Activated CD4-positive, alpha-beta T cell treated with anti-CD3 and anti-CD28 coated beads for 48 hours (primary cell): ENCODE measurements at regions not wholly inside any gene's neighbourhood (a gene's known extent, or its start where the extent isn't known, plus 50 kb on each side); places are given as distances from the start of the nearest gene placed in this dataset.

Experiments
- DNase-seq: peaks from one replicate; pipeline ENCODE4 v3.0.0-alpha.2; 2020

DNA sequence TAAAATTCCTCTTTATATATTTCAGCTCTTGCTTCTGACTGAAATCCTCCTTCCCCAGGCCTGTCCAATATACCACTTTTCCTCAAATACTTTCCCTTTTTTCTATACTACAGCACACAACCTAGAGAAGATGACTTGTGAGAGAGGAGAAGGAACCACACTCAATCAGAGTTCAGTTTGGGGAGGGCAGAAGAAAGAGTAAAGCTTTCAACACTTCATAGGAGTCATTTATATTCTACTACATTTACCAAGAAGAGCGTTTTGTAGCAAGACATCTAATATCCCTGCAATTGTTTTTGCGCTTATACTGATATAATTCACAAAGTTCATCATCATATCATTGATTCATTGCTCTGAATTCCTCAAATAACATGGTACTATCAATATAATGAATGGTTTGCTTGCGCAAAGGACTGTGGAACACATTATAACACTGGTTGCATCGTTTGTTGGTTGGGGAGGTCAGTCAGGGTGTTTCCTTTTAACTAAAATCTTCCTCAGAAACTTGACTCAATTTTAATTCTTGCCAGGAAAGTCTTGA, 792.5 kb upstream of the CELF2 start:
- DNase-seq, result no peak

DNA sequence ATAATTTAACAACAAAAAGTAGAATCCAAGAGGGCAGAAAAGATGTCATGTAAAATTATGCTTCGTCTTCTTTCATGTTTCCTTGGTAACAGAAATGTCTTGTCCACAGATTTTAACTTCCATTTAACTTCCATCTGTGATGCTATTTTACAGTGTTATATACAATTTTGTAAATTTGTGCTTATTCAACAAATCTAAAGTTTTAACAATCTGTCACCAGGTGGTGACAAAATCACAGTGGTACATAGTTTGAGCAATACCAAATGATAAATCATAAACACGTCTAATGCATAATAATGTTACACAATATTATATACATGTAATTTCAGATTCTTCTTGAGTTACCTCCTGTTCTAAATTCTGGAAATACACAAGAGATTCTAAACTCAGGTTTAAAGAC, 784.4 kb upstream of the CELF2 start:
- no peak for DNase-seq

DNA sequence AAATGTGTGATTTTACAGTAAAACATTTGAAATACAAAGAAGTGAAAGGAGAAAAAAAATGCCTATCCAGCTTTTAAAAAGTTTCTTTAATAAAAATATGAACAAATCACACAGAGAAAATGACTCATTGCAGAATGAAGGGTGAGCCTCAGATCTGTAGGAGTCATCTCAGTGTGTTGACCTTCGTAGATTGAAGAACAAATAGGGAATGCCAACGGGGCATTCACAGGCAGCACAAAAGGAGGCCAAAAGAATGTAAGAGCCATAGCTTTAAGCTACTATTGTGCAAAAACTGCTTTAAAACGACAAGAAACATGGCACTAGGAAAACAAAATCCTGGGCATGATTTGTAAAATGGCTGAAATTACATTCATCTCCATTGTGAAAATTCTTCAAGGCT, 782.7 kb upstream of the CELF2 start:
- DNase-seq, result no peak

DNA sequence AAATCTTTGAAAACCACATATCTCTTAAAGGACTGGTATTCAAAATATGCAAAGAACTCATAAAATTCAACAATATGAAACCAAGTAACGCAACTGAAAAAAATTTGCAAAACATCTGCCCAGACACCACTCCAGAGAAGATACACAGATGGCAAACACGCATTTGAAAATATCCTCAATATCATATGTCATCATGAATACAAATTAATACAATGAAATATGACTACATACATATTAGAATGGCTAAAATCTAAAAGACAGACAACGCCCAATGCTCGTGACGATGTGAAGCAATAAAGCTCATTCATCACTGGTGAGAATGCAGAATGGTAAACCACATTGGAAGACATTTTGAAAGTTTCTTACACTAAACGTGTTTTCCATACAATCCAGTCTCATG, 770.1 kb upstream of the CELF2 start:
- no peak for DNase-seq

DNA sequence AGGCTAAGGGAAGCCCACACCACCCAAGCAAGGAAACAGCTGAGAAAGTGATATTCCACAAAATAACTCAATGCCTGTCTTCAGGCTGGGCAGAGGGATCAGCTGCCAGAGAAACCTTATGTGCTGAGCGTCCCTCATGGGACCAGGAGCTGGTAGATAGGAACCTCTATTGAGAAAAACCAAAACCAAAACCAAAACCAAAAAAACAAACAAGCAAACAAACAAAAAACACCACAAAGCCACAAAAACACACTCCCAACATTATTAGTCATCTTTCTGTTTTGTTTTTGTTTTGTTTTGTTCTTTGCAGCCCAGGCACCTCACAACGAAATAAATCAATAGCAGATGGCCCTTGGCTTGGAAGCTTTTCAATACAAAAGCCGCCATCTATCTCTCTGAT, 760.8 kb upstream of the CELF2 start:
- DNase-seq, result no peak

DNA sequence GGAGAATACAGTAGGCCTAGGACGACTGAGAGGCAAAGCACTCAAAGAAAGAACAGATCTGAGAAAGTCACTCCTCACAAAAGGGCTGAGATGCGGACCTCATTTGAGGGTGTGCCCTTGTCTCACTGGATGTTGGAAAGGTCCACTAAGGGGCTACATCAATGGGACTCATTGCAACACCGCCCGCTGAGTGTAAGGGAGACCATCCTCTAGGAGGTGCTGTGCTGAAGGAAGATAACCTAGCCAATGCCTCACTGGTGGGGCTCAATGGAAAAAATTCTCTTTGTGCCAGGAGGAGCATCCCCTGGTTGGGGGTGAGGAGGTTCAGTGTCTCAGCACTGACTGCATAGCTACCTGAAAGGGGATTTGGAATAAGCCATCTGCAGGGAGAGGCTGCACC, 758.7 kb upstream of the CELF2 start:
- no peak for DNase-seq

DNA sequence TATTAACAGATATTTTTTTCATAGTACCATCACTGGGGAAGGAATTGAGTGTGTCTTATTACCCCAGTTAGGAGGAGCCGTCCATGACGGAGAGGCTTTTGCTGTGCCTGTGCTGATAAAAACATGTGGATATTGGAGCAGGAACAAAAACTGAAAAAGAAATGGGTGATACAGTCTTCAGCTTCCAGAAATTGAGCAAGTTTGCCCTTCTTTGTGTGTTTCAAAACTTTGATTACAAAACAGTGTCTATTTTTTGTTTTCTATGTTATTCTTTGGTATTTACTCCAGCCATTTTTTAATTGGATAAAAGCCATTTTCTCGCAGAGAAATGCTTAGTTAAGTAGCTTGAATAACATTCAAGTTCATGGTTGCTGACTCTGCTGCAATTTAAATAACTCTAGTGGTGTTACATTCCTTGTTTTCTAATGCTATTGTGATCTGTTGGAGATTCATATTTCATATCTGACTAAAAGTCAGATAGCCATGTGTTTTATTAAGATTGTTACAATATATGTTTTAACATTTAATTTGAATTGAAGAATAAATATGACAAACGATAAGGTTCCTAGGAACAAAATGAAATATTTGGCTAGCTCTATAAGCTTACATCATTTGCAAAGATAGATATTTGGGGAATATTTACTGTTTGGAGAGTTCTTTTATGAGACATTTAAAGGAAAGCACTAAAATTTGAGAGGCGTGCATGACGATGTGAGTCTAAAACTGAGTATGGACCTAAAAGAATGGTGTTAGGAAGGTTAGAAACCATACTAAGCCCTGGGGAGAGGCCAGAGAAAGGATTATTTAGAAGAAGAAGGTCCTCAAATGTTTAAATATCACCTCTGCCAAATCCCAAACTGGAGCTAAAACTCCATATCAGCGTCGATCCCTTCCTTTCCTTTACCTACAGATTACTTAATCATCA, 747.3 kb upstream of the CELF2 start:
- DNase-seq, result no peak

DNA sequence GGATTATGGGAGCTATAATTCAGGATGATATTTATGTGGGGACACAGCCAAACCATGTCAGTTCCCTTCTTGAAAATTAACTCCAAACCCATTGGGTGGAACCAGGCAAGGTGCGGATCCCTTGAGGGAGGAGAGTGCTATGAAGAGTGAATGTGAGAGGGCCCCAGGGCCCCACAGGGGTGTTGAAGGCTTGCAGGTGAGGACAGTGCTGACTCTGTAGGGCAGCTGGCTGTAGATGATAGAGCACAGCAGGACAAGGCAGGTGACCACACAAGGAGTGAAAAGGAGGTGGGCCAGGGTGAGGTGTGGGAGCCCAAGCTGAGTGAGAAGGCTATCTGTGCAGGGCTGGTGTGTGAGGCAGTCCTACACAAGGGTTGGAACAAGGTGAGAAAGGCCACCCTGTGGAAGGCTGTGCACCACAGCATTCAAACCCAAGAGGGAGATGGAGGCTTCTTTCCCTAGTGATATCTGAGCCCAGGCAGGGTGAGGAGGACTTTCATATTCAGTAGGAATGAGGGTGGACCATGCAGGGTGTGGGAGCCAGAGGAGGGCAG, 746.0 kb upstream of the CELF2 start:
- DNase-seq, result no peak

DNA sequence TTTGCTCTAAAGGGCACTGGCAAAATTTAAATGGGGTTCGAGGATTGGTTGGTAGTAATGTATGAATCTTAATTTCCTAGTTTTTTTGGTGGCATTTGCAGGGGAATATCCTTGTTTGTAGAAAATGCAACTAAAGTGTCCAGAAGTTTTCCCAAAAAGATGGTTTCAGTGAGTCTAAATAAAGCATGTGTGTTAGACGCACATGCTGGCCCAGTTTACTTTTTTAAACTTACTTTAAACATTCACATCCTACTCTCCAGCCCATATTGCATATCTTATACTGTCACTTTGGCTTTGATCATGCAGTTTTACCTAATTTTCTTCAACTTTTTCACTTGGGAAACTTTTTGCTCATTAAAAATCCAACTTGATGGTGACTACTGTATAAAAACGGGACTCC, 744.0 kb upstream of the CELF2 start:
- no peak for DNase-seq

DNA sequence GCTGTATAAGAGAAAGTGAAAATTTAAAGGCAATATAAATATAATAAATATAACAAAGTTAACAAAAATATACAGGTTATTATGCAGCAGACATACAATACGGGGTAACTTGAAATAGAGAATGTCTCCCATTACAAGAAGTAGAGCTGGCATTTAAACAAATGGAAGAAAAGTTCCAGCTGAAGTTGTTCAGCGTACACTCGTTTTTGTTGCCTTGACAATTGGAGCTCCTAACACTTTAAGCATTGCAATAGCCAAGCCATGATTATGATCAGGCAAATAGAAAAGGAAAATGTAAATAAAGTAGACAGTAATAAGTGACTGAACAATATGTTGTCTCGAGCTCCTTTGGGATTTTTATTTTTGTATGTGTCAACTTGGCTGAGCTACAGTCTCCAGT, 737.8 kb upstream of the CELF2 start:
- no peak for DNase-seq

DNA sequence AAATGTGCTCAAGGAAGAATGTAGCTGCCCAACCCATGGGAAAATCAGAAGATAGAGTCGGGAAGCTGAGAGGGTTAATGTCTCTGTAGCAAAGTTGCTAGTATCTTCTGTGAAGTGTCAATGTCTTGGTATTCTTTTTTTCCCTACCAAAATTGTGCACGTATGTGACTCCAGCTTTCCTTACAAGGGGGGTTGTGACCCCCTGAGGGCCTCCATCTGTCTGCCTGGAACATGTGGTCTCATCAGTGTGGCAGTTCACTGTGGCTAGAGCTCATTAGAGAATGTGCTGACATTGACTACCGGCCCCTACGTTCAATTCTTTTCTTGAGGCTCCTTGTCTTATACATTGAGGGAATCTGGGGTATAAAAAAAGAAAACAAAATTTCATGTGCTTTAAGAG, 725.2 kb upstream of the CELF2 start:
- DNase-seq, result no peak

DNA sequence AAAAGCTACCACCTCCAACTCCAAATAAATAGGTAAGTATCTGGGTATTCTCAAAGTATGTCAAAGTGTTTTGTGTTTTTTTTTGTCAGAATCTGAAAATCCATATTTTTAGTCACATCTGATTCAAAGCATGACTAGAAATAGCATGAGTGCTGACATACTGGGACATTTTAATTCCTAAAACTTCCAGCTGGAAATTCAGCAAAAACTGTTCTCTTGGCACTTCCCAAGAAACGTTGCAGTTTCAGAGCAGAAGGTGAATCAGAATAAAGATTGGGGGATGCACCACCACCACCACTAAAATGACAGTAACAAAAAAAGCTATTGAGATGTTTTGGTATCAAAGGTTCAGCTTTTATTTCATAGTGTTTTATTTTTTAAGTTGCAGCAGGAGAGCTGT, 724.6 kb upstream of the CELF2 start:
- DNase-seq, result no peak

DNA sequence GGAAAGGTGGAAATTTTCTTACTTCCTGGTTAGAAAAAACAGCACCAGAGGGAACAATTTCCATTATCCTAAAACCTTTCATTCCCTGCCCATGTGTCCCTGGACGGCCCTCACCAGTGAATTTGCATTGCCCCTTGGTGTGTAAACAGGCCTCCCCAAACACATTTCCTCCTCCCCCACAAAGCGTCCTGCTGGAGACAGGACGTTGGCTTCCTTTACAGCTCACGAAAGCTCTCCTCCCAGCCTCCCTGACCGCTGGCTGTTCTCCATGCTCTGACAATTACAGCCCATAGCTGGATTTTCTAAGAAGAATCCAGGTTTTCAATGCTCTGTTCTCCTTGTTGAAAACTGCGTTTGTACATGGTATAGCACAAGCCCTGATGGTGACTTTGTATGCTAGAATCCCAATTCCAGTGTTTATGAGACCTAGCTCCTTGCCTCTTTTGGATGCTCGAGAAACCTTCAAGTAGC, 724.2 kb upstream of the CELF2 start:
- DNase-seq, result no peak

DNA sequence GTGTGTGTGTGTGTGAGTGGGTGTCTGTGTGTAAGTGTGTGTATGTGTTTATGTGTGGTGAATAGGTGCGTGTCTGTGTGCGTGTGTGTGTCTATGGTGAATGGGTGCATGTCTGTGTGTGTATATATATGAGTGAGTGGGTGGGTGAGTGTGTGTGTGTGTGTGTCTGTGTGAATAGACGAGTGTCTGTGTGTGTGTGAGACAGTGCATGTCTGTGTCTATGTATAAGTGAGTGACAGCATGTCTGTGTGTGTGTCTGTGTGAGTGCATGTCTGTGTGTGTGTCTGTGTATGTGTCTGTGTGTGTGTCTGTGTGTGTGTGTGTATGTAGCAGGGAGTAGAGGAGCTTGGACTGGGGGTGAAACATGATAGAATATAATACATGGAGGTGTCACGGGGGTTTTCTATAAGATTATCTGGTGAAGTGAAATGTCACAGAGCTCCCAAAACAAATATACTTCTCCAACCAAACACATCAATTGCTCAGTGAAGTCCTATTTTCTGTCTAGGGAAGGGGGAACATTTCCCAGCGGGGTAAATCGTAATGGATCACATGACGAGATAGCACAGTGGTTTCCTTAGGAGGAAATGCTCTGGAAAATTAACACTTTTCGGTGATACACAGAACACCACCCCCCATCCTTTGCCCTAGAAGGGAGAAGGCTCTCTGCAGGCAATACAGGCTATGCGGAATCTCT, 723.3 kb upstream of the CELF2 start:
- no peak for DNase-seq

DNA sequence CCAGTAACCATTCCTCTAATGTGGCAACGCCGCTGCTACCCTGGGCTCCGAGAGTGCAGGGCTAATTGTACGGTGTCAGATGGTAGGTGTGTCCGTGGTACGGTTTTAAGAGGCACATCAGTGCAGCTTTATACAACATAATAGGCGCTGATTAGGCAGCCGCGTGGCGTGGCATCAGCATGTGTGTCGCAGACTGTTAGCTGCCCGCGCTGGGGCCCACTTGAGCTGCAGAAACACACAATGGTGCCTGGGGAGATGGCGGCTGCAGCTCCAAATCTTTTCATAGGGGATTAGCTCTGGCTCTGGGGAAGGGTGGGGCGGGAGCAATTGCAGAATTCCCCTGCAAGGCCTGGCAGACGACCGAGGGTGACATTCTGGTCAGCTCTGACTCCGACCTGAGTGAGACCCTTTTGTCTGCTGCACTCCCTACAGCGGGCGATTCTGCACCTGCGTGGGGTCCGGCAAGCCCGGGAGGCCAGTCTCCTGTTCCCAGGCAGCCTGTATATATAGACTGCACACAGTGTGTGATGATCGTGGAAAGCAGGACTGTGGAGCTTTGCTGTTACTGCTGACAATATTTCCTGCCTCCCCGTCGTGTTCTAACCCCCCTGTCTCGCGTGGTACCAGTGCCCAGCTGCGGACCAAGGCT, 722.7 kb upstream of the CELF2 start:
- DNase-seq, result no peak

DNA sequence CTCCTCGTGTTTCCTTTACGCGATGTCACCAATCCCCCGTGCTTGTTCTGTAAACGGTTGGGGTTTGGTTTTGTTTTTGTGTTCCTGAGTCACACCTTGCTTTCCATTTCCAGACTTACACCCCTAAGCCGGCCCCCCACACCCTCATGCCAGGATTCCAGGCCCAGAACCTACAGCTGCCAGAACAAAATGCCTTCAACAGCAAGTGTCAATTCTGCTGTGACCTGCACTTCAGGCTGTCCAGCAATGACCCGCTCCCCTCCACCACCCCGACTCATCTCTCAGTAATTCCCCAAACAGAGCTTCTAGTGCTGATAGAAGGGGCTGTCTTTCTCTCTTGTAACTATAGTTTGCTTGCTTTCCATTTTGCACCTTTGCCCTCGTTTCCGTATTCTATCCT, 722.1 kb upstream of the CELF2 start:
- no peak for DNase-seq

DNA sequence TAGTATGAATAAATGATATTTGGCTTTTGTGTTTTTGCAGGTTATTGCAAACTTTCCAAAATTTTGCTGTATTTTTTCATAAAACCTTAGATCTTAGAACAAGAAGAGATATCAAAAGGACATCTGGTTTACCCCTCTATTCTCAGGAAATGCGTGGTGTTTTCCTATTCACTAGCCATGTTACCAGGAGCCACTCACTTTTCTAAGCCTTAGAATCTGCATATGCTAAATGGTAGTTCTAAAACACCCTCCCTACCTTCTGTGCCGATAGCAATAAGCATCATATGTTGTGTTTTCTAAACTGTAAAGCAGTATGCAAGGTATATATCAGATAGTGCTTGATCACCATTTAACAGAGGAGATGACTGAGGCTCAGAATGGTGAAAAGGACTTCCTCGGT, 715.0 kb upstream of the CELF2 start:
- DNase-seq, result no peak

DNA sequence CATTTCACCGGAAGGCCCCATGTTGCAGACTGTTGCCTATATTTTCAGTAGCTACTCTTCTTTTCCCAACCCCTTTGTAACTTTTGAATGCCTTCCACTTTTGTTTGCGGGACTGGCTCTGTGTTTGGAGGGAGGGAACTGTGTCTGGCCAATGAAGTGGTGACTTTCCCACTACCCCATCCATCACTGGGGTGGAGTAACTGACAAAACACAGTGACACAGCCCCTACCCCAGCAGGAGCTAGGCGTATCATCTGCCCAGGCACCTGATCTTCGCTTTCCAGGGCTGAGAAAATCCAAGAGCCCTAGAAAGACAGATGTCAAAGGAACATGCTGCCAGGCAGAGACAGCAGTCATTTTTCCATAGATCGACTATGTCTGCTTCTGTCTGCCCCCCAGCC, 710.6 kb upstream of the CELF2 start:
- no peak for DNase-seq

DNA sequence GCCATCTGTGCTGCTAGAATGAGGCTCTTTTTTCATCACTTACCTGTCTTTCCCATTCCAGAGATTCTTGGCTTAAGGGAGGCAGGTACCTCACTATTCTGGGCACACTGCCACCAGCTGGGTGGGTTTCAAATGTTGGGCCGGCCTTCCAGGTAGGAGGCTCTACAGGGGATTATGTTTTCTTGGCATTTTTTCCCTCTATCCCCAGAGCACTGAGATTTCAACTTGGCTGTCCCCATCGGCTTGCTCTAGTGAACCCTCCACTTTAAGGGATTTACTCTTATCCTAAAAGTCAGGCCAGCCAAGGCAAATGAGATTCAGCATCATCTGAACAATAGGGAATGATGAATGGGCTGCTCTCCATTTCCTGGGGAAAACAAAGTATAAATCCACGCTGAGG, 710.1 kb upstream of the CELF2 start:
- DNase-seq, result no peak

DNA sequence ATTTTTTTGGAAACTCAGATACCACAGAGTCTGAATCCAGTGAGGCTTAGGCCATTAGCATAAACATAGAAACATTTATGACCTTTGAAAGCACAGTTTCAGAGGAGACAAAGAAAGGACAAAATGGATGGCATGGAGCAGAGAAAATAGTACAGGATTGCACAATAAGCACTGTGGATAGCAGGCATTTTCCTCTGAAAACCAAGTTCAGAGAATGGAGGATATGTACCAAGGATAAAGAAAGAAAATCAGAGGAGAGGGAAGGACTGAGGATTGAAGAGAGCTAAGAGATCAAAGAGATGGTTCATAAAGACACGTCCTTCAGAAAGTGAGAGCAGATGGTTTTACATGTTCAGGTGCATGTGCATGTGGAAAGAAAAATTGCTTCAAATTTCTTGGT, 707.2 kb upstream of the CELF2 start:
- no peak for DNase-seq

DNA sequence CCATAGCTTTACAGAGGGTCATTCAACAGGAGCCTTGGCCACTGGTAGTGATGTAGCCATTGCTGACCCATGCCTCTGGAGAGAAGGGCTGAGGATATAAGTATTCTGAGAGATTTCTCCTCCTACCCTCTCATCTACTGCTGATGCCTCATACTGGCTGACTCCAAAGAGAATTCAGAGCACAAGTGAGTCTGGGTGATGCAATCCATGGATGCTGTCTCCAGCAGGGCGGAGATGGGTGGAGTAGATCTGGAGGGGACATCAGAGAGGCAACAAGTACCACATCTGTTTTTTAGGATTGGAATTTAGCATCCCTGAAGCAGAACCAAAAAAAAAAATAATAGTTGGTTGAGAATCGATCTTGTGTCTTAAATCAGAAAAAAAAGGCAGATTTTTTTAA, 705.7 kb upstream of the CELF2 start:
- DNase-seq, result no peak

DNA sequence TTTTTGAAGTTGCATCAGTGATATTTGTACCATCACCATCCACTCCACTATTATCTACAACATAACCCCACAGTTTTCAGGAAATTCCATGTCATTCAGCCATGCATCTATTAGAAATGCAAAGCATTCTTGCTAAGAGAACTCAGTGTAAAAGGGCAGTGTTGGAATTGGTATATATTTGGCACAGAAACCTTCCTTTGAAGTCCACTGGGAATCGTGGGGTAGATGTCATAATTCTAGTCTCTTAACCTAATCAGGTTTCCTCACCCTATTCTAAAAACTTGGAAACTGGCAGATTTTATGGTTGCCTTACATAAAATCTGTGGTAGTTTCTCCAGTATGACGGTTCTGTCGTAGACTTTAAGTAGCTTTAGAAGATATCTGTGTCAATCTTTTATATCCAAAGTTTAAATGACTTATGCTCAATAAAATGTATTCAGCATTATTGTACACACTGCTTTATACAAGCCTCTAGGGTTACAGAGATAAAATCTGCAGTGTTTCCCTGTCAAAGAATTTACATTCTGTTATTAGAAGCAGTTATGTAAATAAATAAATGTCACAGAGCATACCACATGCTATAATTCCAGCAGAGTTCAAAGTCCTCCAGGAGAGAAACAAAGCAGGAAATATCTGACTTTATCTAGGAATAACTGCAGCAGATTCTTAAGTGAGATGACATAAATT, 704.4 kb upstream of the CELF2 start:
- no peak for DNase-seq

DNA sequence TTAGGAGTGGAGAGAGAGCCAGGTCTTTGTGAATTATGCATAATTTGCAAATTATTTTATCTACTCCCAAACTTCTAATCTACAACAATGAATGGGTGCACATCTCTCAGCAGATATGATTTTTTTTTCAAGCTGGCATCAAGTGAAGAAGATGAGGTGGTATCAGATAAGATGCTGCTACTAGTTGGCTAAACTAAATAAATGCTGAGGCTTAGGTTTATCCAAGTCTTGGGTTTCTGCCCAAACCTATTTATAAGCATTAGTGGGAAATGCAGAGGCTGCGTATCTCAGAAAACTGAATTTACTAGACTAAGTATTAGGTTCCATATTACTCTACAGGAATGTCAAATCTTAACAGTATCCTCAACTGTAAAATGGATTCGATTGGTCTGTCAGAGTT, 703.0 kb upstream of the CELF2 start:
- DNase-seq, result no peak
